MG63 (cell line): ENCODE measurements at regions not wholly inside any gene's neighbourhood (a gene's known extent, or its start where the extent isn't known, plus 50 kb on each side); places are given as distances from the start of the nearest gene placed in this dataset.

Source experiments
- DNase-seq: peaks from one replicate; pipeline ENCODE4 v3.0.0-alpha.2; 2020
- H3K27me3 ChIP-seq: fragments of 250-450 bp; sonication (Bioruptor Pico); 2 replicates; pipeline ENCODE4 v1.5.1; 2020; ENCODE audit warnings: mild to moderate bottlenecking, moderate library complexity
- H3K36me3 ChIP-seq: fragments of 250-450 bp; sonication (Bioruptor Pico); 2 replicates; pipeline ENCODE4 v1.5.1; 2020; ENCODE audit warnings: mild to moderate bottlenecking, moderate library complexity
- H3K4me3 ChIP-seq: fragments of 250-450 bp; sonication (Bioruptor Pico); 2 replicates; pipeline ENCODE4 v1.5.1; 2020; ENCODE audit warnings: mild to moderate bottlenecking, moderate library complexity
- H3K9me3 ChIP-seq: fragments of 250-450 bp; sonication (Bioruptor Pico); 2 replicates; pipeline ENCODE4 v1.5.1; 2020; ENCODE audit warnings: mild to moderate bottlenecking, moderate library complexity

GRCh38 chr12:43155376-43155775 is 396.6 kb downstream of the ADAMTS20 start:
- Histone ChIP-seq H3K36me3 (no peaks in the 10 kb centered on the region), H3K27me3 (no peaks in the 10 kb centered on the region), H3K4me3 (no peak overlapping the region), H3K9me3 (no peaks in the 10 kb centered on the region)
- no peak for DNase-seq

- Histone ChIP-seq H3K9me3 (no peaks in the 10 kb centered on the region), H3K4me3 (no peak overlapping the region), H3K36me3 (no peaks in the 10 kb centered on the region), H3K27me3 (no peaks in the 10 kb centered on the region)
- no peak for DNase-seq
Measured at GRCh38 chr12:43154498-43155045, 397.4 kb downstream of the ADAMTS20 start.

- no peaks in the 10 kb centered on the region for H3K27me3 ChIP-seq
- no peaks in the 10 kb centered on the region for H3K36me3 ChIP-seq
- no peak for DNase-seq
- H3K9me3 ChIP-seq = no peaks in the 10 kb centered on the region
- H3K4me3 ChIP-seq = no peak overlapping the region
Measured at GRCh38 chr12:43151441-43151981, 400.5 kb downstream of the ADAMTS20 start.

GRCh38 chr12:43148691-43149090 is 403.3 kb downstream of the ADAMTS20 start:
- no peaks in the 10 kb centered on the region for H3K36me3 ChIP-seq
- H3K27me3 ChIP-seq = no peaks in the 10 kb centered on the region
- DNase-seq = no peak
- H3K9me3 ChIP-seq = no peaks in the 10 kb centered on the region
- no peak overlapping the region for H3K4me3 ChIP-seq

- no peaks in the 10 kb centered on the region for H3K27me3 ChIP-seq
- no peak overlapping the region for H3K4me3 ChIP-seq
- H3K36me3 ChIP-seq = no peaks in the 10 kb centered on the region
- DNase-seq = no peak
- H3K9me3 ChIP-seq = no peaks in the 10 kb centered on the region
Measured at GRCh38 chr12:43147878-43148277, 404.1 kb downstream of the ADAMTS20 start.

- no peaks in the 10 kb centered on the region for H3K36me3 ChIP-seq
- H3K27me3 ChIP-seq = no peaks in the 10 kb centered on the region
- no peak for DNase-seq
- no peaks in the 10 kb centered on the region for H3K9me3 ChIP-seq
- H3K4me3 ChIP-seq = no peak overlapping the region
Measured at GRCh38 chr12:43145481-43145880, 406.5 kb downstream of the ADAMTS20 start.

GRCh38 chr12:43143278-43143677 is 408.7 kb downstream of the ADAMTS20 start:
- no peaks in the 10 kb centered on the region for H3K36me3 ChIP-seq
- no peaks in the 10 kb centered on the region for H3K27me3 ChIP-seq
- no peaks in the 10 kb centered on the region for H3K9me3 ChIP-seq
- H3K4me3 ChIP-seq = no peak overlapping the region
- no peak for DNase-seq

- no peak overlapping the region for H3K4me3 ChIP-seq
- no peaks in the 10 kb centered on the region for H3K27me3 ChIP-seq
- no peak for DNase-seq
- H3K36me3 ChIP-seq = no peaks in the 10 kb centered on the region
- peaks cover 3% of the 10 kb centered on the region; the same call in 1 of the 2 replicates for H3K9me3 ChIP-seq
Measured at GRCh38 chr12:43132291-43132690, 419.7 kb downstream of the ADAMTS20 start.

GRCh38 chr12:43131301-43131700 is 420.7 kb downstream of the ADAMTS20 start:
- H3K36me3 ChIP-seq = no peaks in the 10 kb centered on the region
- DNase-seq = no peak
- H3K4me3 ChIP-seq = no peak overlapping the region
- no peaks in the 10 kb centered on the region for H3K27me3 ChIP-seq
- H3K9me3 ChIP-seq = peaks cover 2% of the 10 kb centered on the region; the same call in 1 of the 2 replicates

- H3K36me3 ChIP-seq = no peaks in the 10 kb centered on the region
- H3K4me3 ChIP-seq = no peak overlapping the region
- DNase-seq = no peak
Measured at GRCh38 chr12:43127886-43128549, 424.0 kb downstream of the ADAMTS20 start.

GRCh38 chr12:43126652-43127375 is 425.2 kb downstream of the ADAMTS20 start:
- H3K4me3 ChIP-seq = no peak overlapping the region
- DNase-seq = no peak
- no peaks in the 10 kb centered on the region for H3K27me3 ChIP-seq
- no peaks in the 10 kb centered on the region for H3K9me3 ChIP-seq
- no peaks in the 10 kb centered on the region for H3K36me3 ChIP-seq

More at GRCh38 chr12:43127886-43128549, 424.0 kb downstream of the ADAMTS20 start:
- H3K9me3 ChIP-seq = no peaks in the 10 kb centered on the region
- no peaks in the 10 kb centered on the region for H3K27me3 ChIP-seq

GRCh38 chr12:43123461-43123860 is 428.5 kb downstream of the ADAMTS20 start:
- no peak for DNase-seq
- Histone ChIP-seq H3K9me3 (no peaks in the 10 kb centered on the region), H3K27me3 (no peaks in the 10 kb centered on the region), H3K36me3 (no peaks in the 10 kb centered on the region), H3K4me3 (no peak overlapping the region)

GRCh38 chr12:43120150-43120549 is 431.9 kb downstream of the ADAMTS20 start:
- Histone ChIP-seq H3K4me3 (no peak overlapping the region), H3K27me3 (no peaks in the 10 kb centered on the region), H3K9me3 (no peaks in the 10 kb centered on the region), H3K36me3 (no peaks in the 10 kb centered on the region)
- no peak for DNase-seq

GRCh38 chr12:43118881-43119280 is 433.1 kb downstream of the ADAMTS20 start:
- no peaks in the 10 kb centered on the region for H3K9me3 ChIP-seq
- no peak overlapping the region for H3K4me3 ChIP-seq
- no peak for DNase-seq
- no peaks in the 10 kb centered on the region for H3K36me3 ChIP-seq
- no peaks in the 10 kb centered on the region for H3K27me3 ChIP-seq

GRCh38 chr12:43118234-43118633 is 433.8 kb downstream of the ADAMTS20 start:
- Histone ChIP-seq H3K9me3 (no peaks in the 10 kb centered on the region), H3K27me3 (no peaks in the 10 kb centered on the region)
- no peak for DNase-seq

GRCh38 chr12:43117226-43117930 is 434.6 kb downstream of the ADAMTS20 start:
- no peaks in the 10 kb centered on the region for H3K27me3 ChIP-seq
- H3K9me3 ChIP-seq = no peaks in the 10 kb centered on the region
- H3K36me3 ChIP-seq = no peaks in the 10 kb centered on the region
- no peak overlapping the region for H3K4me3 ChIP-seq
- DNase-seq = no peak

More at GRCh38 chr12:43118234-43118633, 433.8 kb downstream of the ADAMTS20 start:
- H3K4me3 ChIP-seq = no peak overlapping the region
- no peaks in the 10 kb centered on the region for H3K36me3 ChIP-seq
